ENCODE measurements at regions not wholly inside any gene's neighbourhood (a gene's known extent, or its start where the extent isn't known, plus 50 kb on each side); places are given as distances from the start of the nearest gene placed in this dataset.

- H2AFZ ChIP-seq (replicated peaks; ENCODE audit: low read length, poor library complexity): no peak overlapping the region
- no peak overlapping the region for H3K4me3 ChIP-seq (ENCODE audit: insufficient read depth, low read depth, low read length)
- peaks cover 3% of the 10 kb centered on the region; the same call in 1 of the 2 replicates for H3K9me1 ChIP-seq (ENCODE audit: insufficient read depth, low read length)
- H3K4me2 ChIP-seq (ENCODE audit: low read depth, low read length): no peak overlapping the region
- H3K14ac ChIP-seq (replicated peaks; ENCODE audit: low read depth, low read length): no peak overlapping the region
- CTCF ChIA-PET: no interaction called here
- no peaks in the 10 kb centered on the region for H3K27me3 ChIP-seq (ENCODE audit: control insufficient read depth, insufficient read depth, low read length)
- no peak for DNase-seq
- H4K91ac ChIP-seq (ENCODE audit: insufficient read depth, low read depth, low read length): no peak overlapping the region
- no peaks in the 10 kb centered on the region for H3K4me1 ChIP-seq (ENCODE audit: control insufficient read depth, insufficient read depth, low read length)
- BruUV-seq (replicated peaks): no TSS peak
- no peak overlapping the region for H2AK9ac ChIP-seq (replicated peaks; ENCODE audit: low read depth, low read length, poor library complexity)
- no peaks in the 10 kb centered on the region for H3K36me3 ChIP-seq (ENCODE audit: control insufficient read depth, insufficient read depth, low read length)
- no peak overlapping the region for H4K8ac ChIP-seq (ENCODE audit: low read depth in 2 of 2, low read length in 2 of 2)
- H3K27ac ChIP-seq (ENCODE audit: insufficient read depth, low read length): no peak overlapping the region
- peaks cover 32 to 37% of the 10 kb centered on the region in 2 experiments for H3K79me1 ChIP-seq (ENCODE audit: low read depth in 1 of 2, low read length in 2 of 2)
- POLR2A ChIA-PET (ENCODE audit: unreplicated experiment): no interaction called here
- H2BK20ac ChIP-seq (ENCODE audit: low read depth, low read length): no peak overlapping the region
- no peaks in the 10 kb centered on the region for H3K9me3 ChIP-seq (ENCODE audit: control insufficient read depth, insufficient read depth, low read length)
- WGBS, 2 experiments (ENCODE audit: extremely low coverage in 2 of 2, insufficient read length in 1 of 2): 20% methylated on average over 2 of the region's 11 CpGs; no CpG with 5 or more reads in 1 of the 2 experiments
- H4K20me1 ChIP-seq (ENCODE audit: insufficient read depth, low read length): peaks cover 6% of the 10 kb centered on the region
- H3K4ac ChIP-seq (ENCODE audit: low read depth, low read length): no peak overlapping the region
- no peak overlapping the region for H2BK15ac ChIP-seq (ENCODE audit: low read depth, low read length)
- H3K18ac ChIP-seq (ENCODE audit: low read depth, low read length): no peak overlapping the region
- no peak overlapping the region for H2AK5ac ChIP-seq (ENCODE audit: low read depth, low read length)
- no peak overlapping the region for H2BK5ac ChIP-seq (ENCODE audit: low read depth, low read length, poor library complexity, severe bottlenecking)
- intact Hi-C loops (cut with micrococcal nuclease) (no loop called here), in situ Hi-C loops (cut with MboI; ENCODE audit: low sequenced_read_pairs) (no loop called here), dilution Hi-C loops (cut with HindIII; ENCODE audit: low sequenced_read_pairs, unreplicated experiment) (no loop called here)
- no peak for ATAC-seq (ENCODE audit: low read depth)
- H3K56ac ChIP-seq (ENCODE audit: extremely low read depth, insufficient read depth, low read length): no peak overlapping the region
- H3K9ac ChIP-seq (ENCODE audit: low read depth, low read length): no peak overlapping the region
- no peak overlapping the region for H3K23ac ChIP-seq (ENCODE audit: low read depth, low read length)
- TF ChIP-seq RCOR1 (IDR thresholded peaks at IDR 0.05; ENCODE audit: insufficient replicate concordance, low read length) (no peak), POLR2A (IDR thresholded peaks at IDR 0.05; ENCODE audit: low read depth, low read length) (no peak), CEBPB (IDR thresholded peaks at IDR 0.05; ENCODE audit: low read depth, low read length) (no peak), FOS (IDR thresholded peaks at IDR 0.05; ENCODE audit: low read depth, low read length) (no peak), MXI1 (IDR thresholded peaks at IDR 0.05; ENCODE audit: borderline replicate concordance, low read depth, low read length) (no peak), RAD21 (IDR thresholded peaks at IDR 0.05; ENCODE audit: low read length) (no peak), RFX5 (IDR thresholded peaks at IDR 0.05; ENCODE audit: low read depth, low read length) (no peak), USF2 (IDR thresholded peaks at IDR 0.05; ENCODE audit: low read depth, low read length) (no peak), NFE2L2 (IDR thresholded peaks at IDR 0.05; ENCODE audit: low read depth, low read length) (no peak), ELK1 (IDR thresholded peaks at IDR 0.05; ENCODE audit: borderline replicate concordance, low read depth, low read length) (no peak), CTCF (conservative IDR thresholded peaks at IDR 0.05; ENCODE audit: low read depth, low read length) (no peak), MAZ (IDR thresholded peaks at IDR 0.05; ENCODE audit: borderline replicate concordance, low read depth, low read length) (no peak), MAFK (IDR thresholded peaks at IDR 0.05; ENCODE audit: low read depth, low read length) (no peak), BHLHE40 (IDR thresholded peaks at IDR 0.05; ENCODE audit: low read depth, low read length) (no peak), CHD1 (IDR thresholded peaks at IDR 0.05; ENCODE audit: low read depth, low read length) (no peak), SMC3 (IDR thresholded peaks at IDR 0.05; ENCODE audit: low read depth, low read length) (no peak)
- H4K5ac ChIP-seq (ENCODE audit: low read depth, low read length): no peak overlapping the region
- H2BK120ac ChIP-seq (ENCODE audit: low read depth, low read length): no peak overlapping the region
Measured at GRCh38 chr9:109843641-109844040, 63.6 kb downstream of the PALM2AKAP2 start.

Measured in IMR-90 (cell line).